HUES6 (cell line): ENCODE measurements at regions not wholly inside any gene's neighbourhood (a gene's known extent, or its start where the extent isn't known, plus 50 kb on each side); places are given as distances from the start of the nearest gene placed in this dataset.

Experiments
- H3K27ac ChIP-seq: 2 replicates; pipeline ENCODE4 v1.7.0; 2013; ENCODE audit warnings: low read depth, mild to moderate bottlenecking, low read length, inconsistent platforms
- H3K27me3 ChIP-seq: 2 replicates; pipeline ENCODE4 v1.6.1; 2013; ENCODE audit warnings: low read length; ENCODE audit not compliant: control insufficient read depth, insufficient read depth
- H3K36me3 ChIP-seq: 2 replicates; pipeline ENCODE4 v1.6.1; 2013; ENCODE audit warnings: low read length; ENCODE audit not compliant: control insufficient read depth, insufficient read depth
- H3K4me1 ChIP-seq: 2 replicates; pipeline ENCODE4 v1.6.1; 2013; ENCODE audit warnings: low read length; ENCODE audit not compliant: control insufficient read depth, insufficient read depth
- H3K4me3 ChIP-seq: 2 replicates; pipeline ENCODE4 v1.5.1; 2013; ENCODE audit warnings: low read depth, low read length
- H3K9ac ChIP-seq: one replicate; pipeline ENCODE4 v1.6.1; 2013; ENCODE audit warnings: mild to moderate bottlenecking, low read length
- H3K9me3 ChIP-seq: 2 replicates; pipeline ENCODE4 v1.6.1; 2013; ENCODE audit warnings: low read depth, low read length; ENCODE audit not compliant: control insufficient read depth, insufficient read depth

- peaks cover 8% of the 10 kb centered on the region for H3K9me3 ChIP-seq
- no peak overlapping the region for H3K4me3 ChIP-seq
- no peak overlapping the region for H3K9ac ChIP-seq
- H3K27me3 ChIP-seq = peaks cover 4% of the 10 kb centered on the region; the same call in 1 of the 2 replicates
- no peaks in the 10 kb centered on the region for H3K4me1 ChIP-seq
- no peak overlapping the region for H3K27ac ChIP-seq
- no peaks in the 10 kb centered on the region for H3K36me3 ChIP-seq
Observed at GRCh38 chr21:33155422-33155821, 74.3 kb upstream of the IFNAR2 start.

- Histone ChIP-seq H3K9ac (no peak overlapping the region), H3K36me3 (no peaks in the 10 kb centered on the region), H3K9me3 (peaks cover 8% of the 10 kb centered on the region), H3K4me1 (no peaks in the 10 kb centered on the region), H3K4me3 (no peak overlapping the region), H3K27me3 (peaks cover 4% of the 10 kb centered on the region; the same call in 1 of the 2 replicates), H3K27ac (no peak overlapping the region)
Observed at GRCh38 chr21:33157303-33157702, 72.4 kb upstream of the IFNAR2 start.

GRCh38 chr21:33158654-33159053, 71.1 kb upstream of the IFNAR2 start:
- H3K27me3 ChIP-seq = peaks cover 4% of the 10 kb centered on the region; the same call in 1 of the 2 replicates
- no peaks in the 10 kb centered on the region for H3K4me1 ChIP-seq
- H3K36me3 ChIP-seq = no peaks in the 10 kb centered on the region
- no peak overlapping the region for H3K27ac ChIP-seq
- peaks cover 8% of the 10 kb centered on the region for H3K9me3 ChIP-seq
- no peak overlapping the region for H3K4me3 ChIP-seq
- no peak overlapping the region for H3K9ac ChIP-seq

GRCh38 chr21:33162436-33162951, 67.2 kb upstream of the IFNAR2 start:
- Histone ChIP-seq H3K27ac (no peak overlapping the region), H3K36me3 (no peaks in the 10 kb centered on the region), H3K27me3 (no peaks in the 10 kb centered on the region), H3K4me3 (no peak overlapping the region), H3K4me1 (no peaks in the 10 kb centered on the region), H3K9ac (no peak overlapping the region), H3K9me3 (peaks cover 8% of the 10 kb centered on the region)

GRCh38 chr21:33168886-33169285, 60.9 kb upstream of the IFNAR2 start:
- peaks cover 15% of the 10 kb centered on the region for H3K27me3 ChIP-seq
- H3K27ac ChIP-seq = no peak overlapping the region

GRCh38 chr21:33169359-33169758, 60.4 kb upstream of the IFNAR2 start:
- peaks cover 15% of the 10 kb centered on the region for H3K27me3 ChIP-seq
- no peaks in the 10 kb centered on the region for H3K4me1 ChIP-seq
- H3K9ac ChIP-seq = no peak overlapping the region
- no peak overlapping the region for H3K27ac ChIP-seq
- no peaks in the 10 kb centered on the region for H3K36me3 ChIP-seq
- H3K9me3 ChIP-seq = no peaks in the 10 kb centered on the region
- H3K4me3 ChIP-seq = no peak overlapping the region

More at GRCh38 chr21:33168886-33169285, 60.9 kb upstream of the IFNAR2 start:
- Histone ChIP-seq H3K4me1 (no peaks in the 10 kb centered on the region), H3K36me3 (no peaks in the 10 kb centered on the region), H3K9me3 (no peaks in the 10 kb centered on the region), H3K4me3 (no peak overlapping the region), H3K9ac (no peak overlapping the region)

- peaks cover 15% of the 10 kb centered on the region for H3K27me3 ChIP-seq
- H3K36me3 ChIP-seq = no peaks in the 10 kb centered on the region
- no peak overlapping the region for H3K4me3 ChIP-seq
- no peaks in the 10 kb centered on the region for H3K9me3 ChIP-seq
- no peak overlapping the region for H3K27ac ChIP-seq
- H3K4me1 ChIP-seq = no peaks in the 10 kb centered on the region
- no peak overlapping the region for H3K9ac ChIP-seq
Observed at GRCh38 chr21:33171616-33172169, 58.0 kb upstream of the IFNAR2 start.

- Histone ChIP-seq H3K9ac (no peak overlapping the region), H3K9me3 (no peaks in the 10 kb centered on the region), H3K27me3 (peaks cover 10% of the 10 kb centered on the region), H3K27ac (no peak overlapping the region), H3K4me1 (no peaks in the 10 kb centered on the region), H3K36me3 (no peaks in the 10 kb centered on the region), H3K4me3 (no peak overlapping the region)
Observed at GRCh38 chr21:33174756-33175155, 55.0 kb upstream of the IFNAR2 start.
